ENCODE measurements at regions not wholly inside any gene's neighbourhood (a gene's known extent, or its start where the extent isn't known, plus 50 kb on each side); places are given as distances from the start of the nearest gene placed in this dataset.
"Not testable (repeated sequence)": the region's sequence is repeated elsewhere in the genome, so short reads cannot be mapped to it uniquely, and the experiment has no call there.

GRCh38 chr1:174105086-174105485 lies 54.2 kb upstream of the RABGAP1L start:
- DNase-seq (ENCODE audit: low read depth in 3 of 3, low spot score in 2 of 3): no peak

- DNase-seq (ENCODE audit: low read depth in 3 of 3, low spot score in 2 of 3): no peak
Observed at GRCh38 chr1:174103766-174104165, 55.6 kb upstream of the RABGAP1L start.

- DNase-seq (ENCODE audit: low read depth in 3 of 3, low spot score in 2 of 3): not testable (repeated sequence)
Observed at GRCh38 chr1:174101976-174102375, 57.3 kb upstream of the RABGAP1L start.

- no peak for DNase-seq (ENCODE audit: low read depth in 3 of 3, low spot score in 2 of 3)
Observed at GRCh38 chr1:174097426-174097825, 61.9 kb upstream of the RABGAP1L start.

- not testable (repeated sequence) for DNase-seq (ENCODE audit: low read depth in 3 of 3, low spot score in 2 of 3)
Observed at GRCh38 chr1:174093789-174094188, 65.5 kb upstream of the RABGAP1L start.

- no peak for DNase-seq (ENCODE audit: low read depth in 3 of 3, low spot score in 2 of 3)
Observed at GRCh38 chr1:174090471-174090870, 68.3 kb upstream of the RC3H1 start.

- no peak for DNase-seq (ENCODE audit: low read depth in 3 of 3, low spot score in 2 of 3)
Observed at GRCh38 chr1:174080819-174081218, 58.7 kb upstream of the RC3H1 start.

GRCh38 chr1:174079796-174080195 lies 57.6 kb upstream of the RC3H1 start:
- DNase-seq (ENCODE audit: low read depth in 3 of 3, low spot score in 2 of 3): no peak

GRCh38 chr1:174078916-174079315 lies 56.8 kb upstream of the RC3H1 start:
- not testable (repeated sequence) for DNase-seq (ENCODE audit: low read depth in 3 of 3, low spot score in 2 of 3)

GRCh38 chr1:174077749-174078490 lies 55.8 kb upstream of the RC3H1 start:
- no peak for DNase-seq (ENCODE audit: low read depth in 3 of 3, low spot score in 2 of 3)

- no peak for DNase-seq (ENCODE audit: low read depth in 3 of 3, low spot score in 2 of 3)
Observed at GRCh38 chr1:174075245-174075692, 53.1 kb upstream of the RC3H1 start.

- DNase-seq (ENCODE audit: low read depth in 3 of 3, low spot score in 2 of 3): no peak
Observed at GRCh38 chr1:174074757-174075156, 52.6 kb upstream of the RC3H1 start.

- DNase-seq (ENCODE audit: low read depth in 3 of 3, low spot score in 2 of 3): peak in 1 of 3 donors; percentile 3
Observed at GRCh38 chr1:174072581-174072980, 50.4 kb upstream of the RC3H1 start.

Data from right renal cortex interstitium (tissue), 3 donors.